Stimulated activated CD8-positive, alpha-beta memory T cell treated with anti-CD3 and anti-CD28 coated beads, Interleukin-12 subunit alpha, Interleukin-12 subunit beta, amount 100 ng/mL, for 4 hours (primary cell): ENCODE measurements at regions not wholly inside any gene's neighbourhood (a gene's known extent, or its start where the extent isn't known, plus 50 kb on each side); places are given as distances from the start of the nearest gene placed in this dataset.
"Not testable (repeated sequence)": the region's sequence is repeated elsewhere in the genome, so short reads cannot be mapped to it uniquely, and the experiment has no call there.

Experiments
- DNase-seq: peaks from one replicate; pipeline ENCODE4 v3.0.0-alpha.2; 2020; ENCODE audit warnings: low read depth

GRCh38 chr13:89980896-89981295 lies 1366.6 kb upstream of the MIR17HG start:
- DNase-seq, result no peak

- no peak for DNase-seq
These were observed 1364.9 kb upstream of the MIR17HG start for GRCh38 chr13:89982407-89983095.

DNA sequence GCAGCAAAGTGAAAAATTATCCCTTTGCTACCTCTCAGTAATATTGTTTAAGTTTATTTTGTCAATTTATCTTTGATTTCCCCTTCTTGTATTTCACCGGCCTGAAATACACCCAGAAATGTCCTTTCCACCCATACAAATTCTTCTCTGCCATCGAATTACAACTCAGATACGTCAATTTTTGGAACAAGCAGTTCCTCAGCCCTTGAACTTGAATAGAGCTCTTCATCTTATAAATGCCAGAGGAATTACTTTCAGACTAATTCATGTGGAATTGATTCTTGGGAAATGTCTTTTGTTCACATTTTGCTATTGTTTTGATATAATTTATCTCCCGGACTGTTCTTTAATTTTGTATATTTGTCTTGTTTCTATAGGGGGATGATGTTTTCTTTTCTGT lies 1359.3 kb upstream of the MIR17HG start:
- DNase-seq, result no peak

DNA sequence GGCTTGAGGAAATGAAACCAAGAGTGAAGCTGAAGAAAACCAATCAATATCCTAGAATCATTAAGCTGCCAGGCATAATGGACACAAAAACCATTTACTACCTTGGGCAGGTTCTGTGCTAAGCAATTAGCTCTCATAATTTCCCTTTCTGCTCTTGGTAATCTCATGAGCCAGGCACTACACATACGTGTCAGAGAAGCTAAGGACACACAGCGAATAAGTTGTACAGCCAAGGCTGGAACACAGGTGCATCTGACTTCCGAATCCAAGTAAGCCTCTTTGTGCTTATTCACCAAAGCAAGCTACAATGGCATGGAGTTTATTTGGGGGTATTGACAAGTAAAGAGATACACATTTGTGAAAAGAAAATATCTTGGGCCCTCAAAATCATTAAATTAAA lies 1343.9 kb upstream of the MIR17HG start:
- no peak for DNase-seq

DNA sequence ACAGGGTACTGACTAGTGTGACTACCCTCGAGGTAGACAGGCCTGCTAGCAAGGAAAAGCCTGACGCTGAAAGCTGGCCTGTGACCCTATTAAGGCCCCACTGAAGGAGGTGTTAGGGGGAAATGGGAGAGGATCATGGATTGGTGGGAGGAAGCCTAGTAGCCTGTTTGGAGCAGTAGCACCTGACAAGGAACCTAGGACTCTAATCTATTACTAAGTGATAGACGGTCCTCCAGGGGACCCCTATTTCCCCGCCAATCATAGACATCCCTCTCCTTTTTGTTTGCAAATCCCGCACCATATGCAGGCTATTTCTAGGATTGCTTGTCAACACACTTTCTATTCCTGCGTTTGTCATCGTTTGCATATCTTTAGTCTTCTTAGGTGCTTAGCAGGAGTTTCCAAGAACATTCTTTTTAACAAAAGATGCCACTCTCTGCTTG lies 1338.8 kb upstream of the MIR17HG start:
- DNase-seq, result no peak

- no peak for DNase-seq
These were observed 1333.4 kb upstream of the MIR17HG start for GRCh38 chr13:90014038-90014437.

GRCh38 chr13:90015565-90016507 lies 1331.7 kb upstream of the MIR17HG start:
- DNase-seq, result no peak

GRCh38 chr13:90016688-90017087 lies 1330.8 kb upstream of the MIR17HG start:
- DNase-seq, result no peak

DNA sequence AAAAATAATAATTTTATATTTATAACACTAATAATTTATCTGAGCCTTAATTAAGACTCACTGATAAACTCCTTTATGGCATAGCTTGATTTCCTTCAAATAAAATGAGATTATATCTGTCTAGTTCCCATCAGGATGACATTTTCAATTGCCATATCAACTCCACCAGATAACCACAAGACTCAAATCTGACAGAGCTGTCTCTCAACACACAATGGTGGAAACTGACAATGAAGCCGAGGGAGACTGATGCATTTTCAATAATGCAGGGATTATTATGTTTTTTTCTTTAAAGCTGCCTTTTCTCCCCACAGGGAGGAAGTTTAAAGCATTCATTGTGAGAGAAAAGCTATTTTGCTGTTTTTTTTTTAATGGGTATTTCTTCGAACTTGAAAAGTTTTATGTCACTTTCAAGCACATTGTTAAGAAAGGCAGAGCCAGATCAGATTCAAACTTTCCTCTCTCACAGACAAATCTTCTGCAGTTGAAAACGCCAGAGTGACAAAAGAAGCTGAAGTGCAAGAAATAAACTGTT lies 1326.9 kb upstream of the MIR17HG start:
- DNase-seq, result no peak

DNA sequence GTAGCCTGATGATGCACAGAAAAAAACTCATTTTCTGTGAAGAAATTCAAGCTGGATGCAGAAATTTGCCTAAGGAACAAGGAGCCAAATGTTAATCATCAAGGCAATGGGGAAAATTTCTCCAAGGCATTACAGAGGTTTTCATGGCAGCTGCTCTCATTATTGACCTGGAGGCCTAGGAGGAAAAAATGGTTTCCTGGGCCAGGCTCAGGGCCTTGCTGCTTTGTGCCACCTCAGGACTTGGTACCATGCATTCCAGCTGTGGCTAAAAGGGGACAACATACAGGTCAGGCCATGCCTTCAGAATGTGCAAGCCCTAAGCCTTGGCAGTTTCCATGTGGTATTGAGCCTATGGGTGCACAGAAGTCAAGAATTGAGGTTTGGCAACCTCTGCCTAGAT lies 1320.1 kb upstream of the MIR17HG start:
- DNase-seq, result no peak

GRCh38 chr13:90032313-90032712 lies 1315.2 kb upstream of the MIR17HG start:
- no peak for DNase-seq

GRCh38 chr13:90032841-90033493 lies 1314.5 kb upstream of the MIR17HG start:
- DNase-seq, result no peak

- DNase-seq, result no peak
These were observed 1308.0 kb upstream of the MIR17HG start for GRCh38 chr13:90039516-90039915.

- no peak for DNase-seq
These were observed 1299.9 kb upstream of the MIR17HG start for GRCh38 chr13:90047600-90047999.

DNA sequence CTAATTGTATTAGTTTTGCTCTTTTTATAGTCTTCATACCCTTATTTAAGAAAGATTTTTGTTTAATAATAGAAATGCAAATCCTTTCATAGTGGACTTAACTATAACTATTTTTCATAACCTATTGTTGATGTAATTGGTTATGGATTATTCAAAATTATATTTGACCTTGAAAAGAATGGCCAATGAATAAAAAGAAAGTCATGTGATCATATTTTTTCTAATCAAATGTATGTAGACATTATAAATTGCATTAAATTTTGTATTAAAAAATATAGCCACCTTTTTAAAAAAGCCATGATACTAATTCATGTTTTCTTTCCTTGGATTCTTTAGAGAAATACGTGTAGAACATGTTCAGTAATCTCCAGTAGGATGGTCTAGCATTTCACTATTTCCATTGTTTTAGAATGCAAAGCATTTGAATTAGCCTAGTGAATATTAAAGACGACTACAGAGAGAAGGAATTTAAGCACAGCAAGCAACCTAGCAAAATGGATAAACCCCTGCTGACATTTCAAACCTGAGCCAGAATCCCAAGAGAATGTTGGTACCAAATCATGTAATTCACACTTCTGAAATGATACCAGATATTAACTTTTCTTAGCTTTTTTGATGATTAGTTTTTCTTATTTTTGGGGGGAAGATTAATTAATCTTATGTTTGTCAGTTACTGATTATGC lies 1297.4 kb upstream of the MIR17HG start:
- DNase-seq, result no peak

- DNase-seq, result no peak
These were observed 1292.4 kb upstream of the MIR17HG start for GRCh38 chr13:90055121-90055520.

DNA sequence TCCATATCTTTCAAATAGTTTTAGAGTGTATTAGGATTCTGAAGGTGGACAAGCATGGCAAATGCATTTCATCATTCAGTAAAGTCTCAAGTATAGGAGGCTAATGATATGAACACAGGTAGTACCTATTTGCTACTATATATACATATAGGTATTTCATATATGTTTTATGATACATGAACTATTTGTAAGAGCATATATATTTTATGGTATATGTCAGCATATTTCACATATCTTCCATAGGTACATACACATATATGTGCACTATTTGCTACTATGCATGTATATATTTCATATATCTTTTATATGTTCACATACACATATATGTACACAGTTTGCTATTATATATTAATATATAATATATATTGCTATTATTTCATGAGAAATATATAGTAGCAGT lies 1291.7 kb upstream of the MIR17HG start:
- DNase-seq, result no peak

GRCh38 chr13:90064226-90064625 lies 1283.3 kb upstream of the MIR17HG start:
- not testable (repeated sequence) for DNase-seq

DNA sequence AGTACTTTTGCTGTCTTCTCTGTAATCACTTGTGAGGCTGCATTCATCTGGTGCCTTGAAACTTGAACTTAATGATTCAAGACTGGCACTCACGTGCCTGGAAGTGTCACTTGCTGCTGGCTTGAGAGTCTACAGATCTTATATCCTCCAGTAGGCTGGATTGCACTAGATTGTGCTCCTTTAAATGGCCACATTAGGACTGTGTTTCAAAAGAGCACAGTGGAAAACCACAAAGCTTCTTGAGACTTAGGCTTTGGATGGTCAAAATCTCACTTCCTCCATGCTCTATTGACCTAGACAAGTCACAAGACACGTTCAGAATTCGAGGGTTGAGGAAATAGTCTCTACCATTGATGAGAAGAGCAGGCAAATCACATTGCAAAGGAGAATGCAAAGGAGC lies 1278.8 kb upstream of the MIR17HG start:
- no peak for DNase-seq

DNA sequence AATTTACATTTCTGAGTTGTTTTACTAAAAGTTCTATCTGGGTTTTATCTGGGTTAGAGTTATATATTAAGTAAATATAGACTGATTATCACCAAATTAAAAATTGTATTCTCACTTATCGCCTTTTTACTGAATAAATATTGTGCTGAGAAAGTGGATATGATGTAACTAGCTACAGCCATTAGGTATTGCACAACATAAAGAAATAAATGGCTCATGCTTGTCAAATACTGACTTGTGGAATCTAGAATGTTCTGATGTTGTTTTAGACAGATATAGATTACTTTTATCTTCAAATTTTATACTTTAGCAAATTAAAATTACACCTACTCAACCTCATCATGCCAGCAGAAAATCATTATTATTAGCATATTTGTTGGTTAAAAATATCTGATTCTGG lies 1277.1 kb upstream of the MIR17HG start:
- DNase-seq, result no peak

DNA sequence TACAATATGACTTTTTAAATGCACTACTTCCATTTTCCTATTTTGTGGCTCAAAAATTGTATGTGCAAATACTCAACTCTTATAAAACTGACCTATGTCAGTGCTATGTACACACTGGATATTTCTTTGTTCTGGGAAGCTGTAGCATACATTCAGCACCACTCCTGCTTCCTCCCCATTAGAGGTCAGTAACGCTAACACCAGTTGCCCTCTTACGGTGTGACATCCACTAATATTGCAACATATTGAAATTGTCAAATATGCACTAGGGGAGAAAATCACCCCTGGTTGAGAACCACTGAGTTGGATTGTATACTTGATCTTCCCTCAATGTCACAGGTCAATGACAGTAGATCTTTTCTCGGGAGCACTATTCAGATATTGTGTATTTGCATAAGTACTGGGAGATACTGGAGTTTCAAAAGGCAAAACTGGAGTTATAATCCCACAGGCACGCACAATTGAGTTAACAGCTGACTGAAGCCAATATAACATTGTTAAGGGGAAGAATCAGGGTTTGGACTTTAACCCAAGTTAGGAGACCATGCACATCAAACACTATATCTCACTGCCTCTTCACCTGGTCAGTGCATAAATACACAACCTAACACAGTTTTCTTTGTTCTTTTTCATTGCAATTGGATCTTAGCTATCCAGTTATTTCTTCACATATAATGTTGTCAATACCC lies 1276.5 kb upstream of the MIR17HG start:
- no peak for DNase-seq
